ENCODE measurements at regions not wholly inside any gene's neighbourhood (a gene's known extent, or its start where the extent isn't known, plus 50 kb on each side); places are given as distances from the start of the nearest gene placed in this dataset.

GRCh38 chr11:41578421-41579051 lies 119.1 kb upstream of the LRRC4C start:
- Histone ChIP-seq H3K36me3 (no peaks in the 10 kb centered on the region), H3K9me3 (no peaks in the 10 kb centered on the region), H3K27me3 (no peaks in the 10 kb centered on the region), H3K4me3 (no peak overlapping the region), H3K4me1 (no peaks in the 10 kb centered on the region), H3K27ac (no peak overlapping the region)
- 76 to 77% methylated on average over 9 of the region's 9 CpGs for WGBS, 2 donors
- TF ChIP-seq CTCF (IDR thresholded peaks at IDR 0.05) (no peak), POLR2A (IDR thresholded peaks at IDR 0.05) (no peak), EP300 (IDR thresholded peaks at IDR 0.05) (no peak)
- no peak for DNase-seq (ENCODE audit: low spot score in 2 of 2)

DNA sequence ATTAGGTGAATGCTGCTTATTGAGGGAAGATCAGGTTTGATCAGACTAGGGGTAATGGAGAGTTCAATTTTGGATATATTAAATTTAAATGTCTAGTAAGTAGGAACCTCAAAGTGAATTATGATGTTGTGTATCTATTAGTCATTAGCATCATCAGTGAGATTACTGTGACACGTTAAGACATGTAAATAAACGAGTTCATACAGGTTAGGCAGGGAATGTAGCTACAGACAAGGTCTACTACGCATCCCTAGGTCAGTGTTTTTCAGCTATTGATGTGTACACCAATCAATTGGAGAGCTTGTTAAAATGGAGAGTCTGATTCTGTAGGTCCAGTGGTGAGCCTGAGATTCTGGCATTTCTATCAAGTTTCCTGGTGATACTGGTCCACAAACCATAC lies 120.1 kb upstream of the LRRC4C start:
- H3K36me3 ChIP-seq, result no peaks in the 10 kb centered on the region
- no peaks in the 10 kb centered on the region for H3K4me1 ChIP-seq
- H3K4me3 ChIP-seq, result no peak overlapping the region
- H3K27ac ChIP-seq, result no peak overlapping the region
- no peak for TF ChIP-seq EP300 (IDR thresholded peaks at IDR 0.05)
- TF ChIP-seq CTCF (IDR thresholded peaks at IDR 0.05), result no peak
- TF ChIP-seq POLR2A (IDR thresholded peaks at IDR 0.05), result no peak
- no peaks in the 10 kb centered on the region for H3K27me3 ChIP-seq
- DNase-seq (ENCODE audit: low spot score in 2 of 2), result no peak
- 81 to 85% methylated on average over 3 of the region's 3 CpGs for WGBS, 2 donors
- no peaks in the 10 kb centered on the region for H3K9me3 ChIP-seq

DNA sequence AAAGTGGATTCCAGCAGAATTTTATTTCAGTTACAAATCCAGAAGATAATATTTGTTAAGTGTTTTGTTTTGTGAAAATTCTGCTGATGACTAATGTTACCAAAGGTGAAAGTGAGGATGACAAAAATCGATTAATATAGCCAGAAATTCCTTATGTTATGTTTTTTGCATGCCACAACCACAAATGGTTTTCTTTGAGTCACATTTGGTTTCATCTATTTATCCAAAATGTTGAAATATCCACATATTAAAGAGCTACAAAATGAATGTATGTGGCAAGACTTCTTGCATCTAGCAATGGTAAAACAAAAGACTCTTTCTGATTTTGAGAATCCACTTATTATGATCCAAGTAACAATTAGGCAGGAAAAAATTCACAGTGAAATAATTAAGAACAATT lies 150.1 kb upstream of the LRRC4C start:
- DNase-seq (ENCODE audit: low spot score in 2 of 2), result no peak
- WGBS, 2 donors, result 21 to 26% methylated on average over 1 of the region's 1 CpG
- H3K4me3 ChIP-seq, result no peak overlapping the region
- no peak overlapping the region for H3K27ac ChIP-seq
- peaks cover 0 to 6% (median 0%) of the 10 kb centered on the region in 4 donors for H3K9me3 ChIP-seq
- no peaks in the 10 kb centered on the region for H3K36me3 ChIP-seq
- H3K27me3 ChIP-seq, result no peaks in the 10 kb centered on the region
- TF ChIP-seq POLR2A (IDR thresholded peaks at IDR 0.05) (no peak), CTCF (IDR thresholded peaks at IDR 0.05) (no peak), EP300 (IDR thresholded peaks at IDR 0.05) (no peak)
- no peaks in the 10 kb centered on the region for H3K4me1 ChIP-seq

- Histone ChIP-seq H3K9me3 (peaks cover 0 to 5% (median 0%) of the 10 kb centered on the region in 4 donors), H3K27me3 (no peaks in the 10 kb centered on the region), H3K36me3 (no peaks in the 10 kb centered on the region), H3K4me1 (no peaks in the 10 kb centered on the region), H3K4me3 (no peak overlapping the region), H3K27ac (no peak overlapping the region)
- WGBS, 2 donors, result 9 to 39% methylated on average over 1 of the region's 1 CpG
- TF ChIP-seq EP300 (IDR thresholded peaks at IDR 0.05) (no peak), CTCF (IDR thresholded peaks at IDR 0.05) (no peak), POLR2A (IDR thresholded peaks at IDR 0.05) (no peak)
- DNase-seq (ENCODE audit: low spot score in 2 of 2), result no peak
These were observed 153.0 kb upstream of the LRRC4C start for GRCh38 chr11:41612415-41612814.

GRCh38 chr11:41613326-41613725 lies 153.9 kb upstream of the LRRC4C start:
- Histone ChIP-seq H3K27ac (no peak overlapping the region), H3K27me3 (no peaks in the 10 kb centered on the region), H3K36me3 (no peaks in the 10 kb centered on the region), H3K9me3 (peaks cover 0 to 5% (median 0%) of the 10 kb centered on the region in 4 donors), H3K4me3 (no peak overlapping the region), H3K4me1 (no peaks in the 10 kb centered on the region)
- TF ChIP-seq POLR2A (IDR thresholded peaks at IDR 0.05) (no peak), EP300 (IDR thresholded peaks at IDR 0.05) (no peak), CTCF (IDR thresholded peaks at IDR 0.05) (no peak)
- WGBS, 2 donors, result 33 to 50% methylated on average over 1 of the region's 1 CpG
- no peak for DNase-seq (ENCODE audit: low spot score in 2 of 2)
